GM21619 (cell line): ENCODE measurements at regions not wholly inside any gene's neighbourhood (a gene's known extent, or its start where the extent isn't known, plus 50 kb on each side); places are given as distances from the start of the nearest gene placed in this dataset.

ENCODE experiments used
- ATAC-seq: cut with Tn5 transposase; IDR thresholded peaks from one replicate; pipeline ENCODE4 v1.9.1; 2021; ENCODE audit not compliant: unreplicated experiment

DNA sequence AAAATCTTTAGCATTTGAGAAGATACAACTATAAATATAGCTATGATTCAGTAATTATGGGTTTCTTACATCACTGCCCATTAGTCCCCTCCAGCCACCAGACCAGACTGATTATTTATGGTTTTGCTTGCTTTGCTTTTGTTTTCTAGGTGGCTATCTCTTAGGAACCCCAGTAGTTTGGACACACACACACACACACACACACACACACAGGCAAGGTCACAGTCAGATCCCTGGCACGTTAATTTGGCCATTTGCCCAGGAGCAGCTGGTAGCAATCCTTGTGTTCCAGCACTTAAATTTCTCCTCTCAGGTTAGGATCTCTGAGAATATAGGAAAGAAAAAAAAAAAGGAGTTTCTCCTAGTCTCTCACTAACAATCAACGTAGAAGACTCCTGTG is 90.2 kb upstream of the RESF1 start:
- no peak for ATAC-seq

DNA sequence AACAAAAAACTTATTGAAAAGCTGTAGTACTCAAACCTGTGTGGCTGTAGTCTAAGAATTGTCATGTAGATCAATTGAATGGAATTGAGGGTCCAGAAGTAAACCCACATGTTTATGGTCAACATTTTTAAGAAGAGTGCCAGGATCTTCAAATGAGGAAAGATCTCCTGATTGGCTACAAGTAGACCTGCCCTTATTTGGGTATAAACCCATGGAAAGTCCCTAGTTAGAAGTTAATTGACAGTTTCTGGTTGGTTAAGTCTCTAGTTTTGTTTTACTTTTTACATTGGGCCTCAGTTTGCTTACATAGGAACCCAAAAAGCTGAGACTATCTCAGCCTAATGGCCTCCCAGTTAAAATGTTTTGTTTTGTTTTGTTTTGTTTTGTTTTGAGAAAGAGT is 91.9 kb upstream of the RESF1 start:
- ATAC-seq = no peak

DNA sequence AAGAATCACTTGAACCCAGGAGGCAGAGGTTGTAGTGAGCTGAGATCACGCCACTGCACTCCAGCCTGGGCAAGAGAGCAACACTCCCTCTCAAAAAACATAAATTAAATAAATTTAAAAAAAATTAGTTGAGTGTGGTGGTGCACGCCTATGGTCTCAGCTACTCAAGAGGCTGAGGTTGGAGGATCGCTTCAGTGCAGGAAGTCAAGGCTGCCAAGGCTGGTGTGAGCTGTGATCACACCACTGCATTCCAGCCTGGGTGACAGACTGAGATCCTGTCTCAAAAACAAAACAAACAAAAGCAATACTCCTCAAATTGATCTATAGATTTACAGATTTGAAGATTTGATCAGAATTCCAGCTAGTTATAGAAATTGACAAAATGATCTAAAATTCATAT is 92.7 kb upstream of the RESF1 start:
- ATAC-seq = no peak

- ATAC-seq = no peak
These were observed 94.2 kb upstream of the RESF1 start for GRCh38 chr12:31865023-31865422.

DNA sequence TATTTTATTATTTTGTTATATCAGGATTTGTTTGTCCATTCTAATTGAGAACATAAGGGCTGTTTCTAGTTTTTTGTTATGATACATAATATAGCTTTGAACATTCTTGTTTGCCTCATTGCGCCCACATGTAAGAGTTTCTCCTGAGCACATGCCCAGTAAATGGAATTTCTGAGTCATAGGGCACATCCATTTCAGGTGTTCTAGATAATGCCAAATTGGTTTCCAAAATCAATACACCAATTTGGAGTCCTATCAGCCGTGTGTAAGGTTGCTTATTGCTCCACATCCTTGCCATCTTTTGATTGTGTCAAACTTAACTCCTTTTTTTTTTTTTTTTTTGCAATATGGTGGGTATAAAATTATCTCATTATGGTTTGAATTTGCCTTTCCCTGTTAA is 97.9 kb upstream of the RESF1 start:
- ATAC-seq = no peak

DNA sequence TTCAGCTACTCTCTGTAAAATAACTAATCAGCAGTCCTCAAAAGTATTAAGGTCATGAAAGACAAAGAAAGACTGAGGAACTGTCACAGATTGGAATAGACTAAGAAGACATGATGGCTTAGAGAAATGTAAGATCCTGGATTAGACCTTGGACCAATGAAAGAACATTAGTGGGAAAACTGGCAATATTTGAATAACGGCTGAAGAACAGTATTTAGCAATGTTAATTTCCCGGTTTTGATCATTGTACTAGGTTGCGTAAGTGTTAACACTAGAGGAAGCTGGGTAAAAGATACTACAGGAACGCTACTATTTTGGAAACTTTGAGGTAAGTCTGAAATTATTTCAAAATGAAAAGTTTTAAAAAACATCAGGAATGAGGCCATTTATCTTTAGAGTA is 98.8 kb upstream of the RESF1 start:
- no peak for ATAC-seq

- ATAC-seq = no peak
These were observed 99.8 kb upstream of the RESF1 start for GRCh38 chr12:31859232-31859977.

DNA sequence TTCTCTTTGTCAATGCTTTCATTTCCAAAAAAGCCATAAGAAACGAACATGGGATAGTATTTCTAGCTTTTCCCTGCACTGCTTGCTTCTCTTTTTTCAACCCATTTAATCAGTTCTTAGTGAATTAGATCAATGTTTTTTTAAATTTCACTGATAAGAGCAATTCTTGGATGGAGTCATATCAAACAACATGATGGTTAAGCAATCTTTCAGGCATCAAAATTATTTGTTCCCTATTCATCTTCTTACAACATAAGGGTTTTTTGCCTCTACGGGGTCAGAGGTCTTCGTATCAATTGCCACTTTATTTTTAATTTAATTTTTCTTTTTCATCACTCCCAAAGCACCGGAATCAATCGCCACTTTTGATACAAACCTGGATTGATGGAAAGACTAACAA is 103.8 kb upstream of the RESF1 start:
- no peak for ATAC-seq

GRCh38 chr12:31853977-31854376 is 105.2 kb upstream of the RESF1 start:
- ATAC-seq = no peak

DNA sequence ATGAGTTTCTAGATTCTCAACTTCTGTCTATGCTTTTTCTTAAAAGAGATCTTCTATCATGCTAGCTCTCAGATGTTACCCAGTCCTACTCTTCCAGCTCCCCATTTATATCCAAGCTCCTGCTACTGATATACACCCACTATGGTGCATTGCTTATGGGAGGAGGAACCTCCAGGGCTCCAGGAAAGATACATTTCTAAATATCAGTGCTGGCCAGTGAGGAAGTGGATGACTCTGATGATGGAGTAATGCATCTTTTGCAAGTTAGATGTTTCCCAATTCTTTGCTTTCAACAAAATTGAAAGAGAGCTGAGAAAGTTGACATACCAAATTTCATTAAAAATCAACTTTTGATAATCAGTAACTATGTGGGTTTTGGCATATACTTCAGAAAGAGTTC is 105.7 kb upstream of the RESF1 start:
- ATAC-seq = no peak

GRCh38 chr12:31850268-31850667 is 108.9 kb upstream of the RESF1 start:
- ATAC-seq = no peak

DNA sequence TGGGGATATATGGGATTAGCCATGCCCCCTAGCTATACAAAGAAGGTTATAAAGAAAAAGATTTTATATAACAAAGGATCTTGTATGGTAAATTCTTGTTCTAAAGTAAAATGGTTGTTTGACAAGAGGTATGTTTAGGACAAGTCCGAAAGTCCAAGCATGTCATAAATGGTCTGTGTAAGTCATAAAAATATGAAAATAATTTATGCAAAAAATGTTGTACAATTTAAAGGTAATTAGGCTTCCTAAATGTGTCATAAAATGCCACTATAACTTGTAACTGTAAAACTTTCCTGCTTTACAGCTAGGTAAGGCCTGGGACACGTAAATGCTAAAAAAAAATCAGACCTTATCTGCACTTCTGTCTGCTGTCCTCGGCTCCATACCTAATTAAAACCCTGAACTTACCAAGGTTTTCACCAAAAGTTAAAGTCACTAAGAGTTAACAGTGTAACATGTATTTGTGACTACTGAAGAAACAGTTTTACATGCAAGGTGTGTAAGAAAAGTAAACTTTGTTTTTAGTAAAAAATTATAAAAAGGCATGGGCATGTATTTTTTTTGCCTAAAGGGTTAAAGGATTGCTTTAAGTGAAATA is 110.0 kb upstream of the RESF1 start:
- ATAC-seq = no peak

DNA sequence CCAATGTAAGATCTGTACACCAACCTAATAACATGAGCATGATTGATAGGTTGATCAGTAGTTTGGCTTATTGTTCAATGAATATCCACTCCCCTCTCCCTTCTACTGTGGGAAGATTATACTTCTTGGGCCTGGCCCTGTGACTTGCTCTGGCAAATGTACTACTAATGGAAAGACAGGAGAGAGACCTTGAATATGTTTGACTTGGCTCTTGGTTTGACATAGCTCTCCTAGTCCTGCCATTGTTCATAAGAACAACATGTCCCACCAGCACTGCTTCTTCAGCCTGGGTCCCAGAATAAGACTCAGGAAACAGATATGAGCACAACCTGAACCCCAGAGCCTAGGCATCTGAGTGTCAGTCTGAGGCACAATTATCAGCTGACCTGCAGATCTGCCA is 112.8 kb upstream of the RESF1 start:
- ATAC-seq = no peak

DNA sequence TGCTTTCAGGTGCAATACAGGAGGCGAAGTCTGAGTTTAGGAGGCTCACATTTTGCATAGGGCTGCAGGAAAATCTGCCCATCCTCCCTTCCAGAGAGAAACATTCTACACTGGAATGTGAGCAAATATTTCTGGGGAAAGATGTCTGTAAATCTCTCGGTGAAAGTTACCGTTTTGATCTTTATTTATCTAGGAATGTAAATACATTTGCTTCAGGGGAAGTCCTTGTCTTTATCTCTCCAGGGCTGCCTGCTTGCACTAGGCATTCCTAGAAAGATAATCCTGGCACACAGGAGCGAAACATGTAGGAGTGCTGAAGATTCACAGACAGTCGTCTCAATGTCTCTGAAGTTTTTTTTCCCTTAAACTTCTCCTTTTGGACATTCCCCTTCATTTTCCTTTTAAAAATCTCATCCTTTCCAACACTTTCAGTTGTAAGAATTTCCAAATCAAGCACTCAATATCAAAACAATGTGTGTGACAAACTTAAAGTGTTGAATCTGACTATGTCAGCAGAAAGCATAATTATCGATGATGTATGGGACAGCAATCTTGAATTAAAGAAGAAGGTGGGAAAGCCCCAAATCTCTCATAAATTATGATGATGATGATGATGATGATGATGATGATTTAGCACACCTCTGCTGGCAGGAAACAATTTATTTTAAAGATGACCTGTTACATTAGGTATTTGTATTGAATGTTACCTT is 113.4 kb upstream of the RESF1 start:
- no peak for ATAC-seq

DNA sequence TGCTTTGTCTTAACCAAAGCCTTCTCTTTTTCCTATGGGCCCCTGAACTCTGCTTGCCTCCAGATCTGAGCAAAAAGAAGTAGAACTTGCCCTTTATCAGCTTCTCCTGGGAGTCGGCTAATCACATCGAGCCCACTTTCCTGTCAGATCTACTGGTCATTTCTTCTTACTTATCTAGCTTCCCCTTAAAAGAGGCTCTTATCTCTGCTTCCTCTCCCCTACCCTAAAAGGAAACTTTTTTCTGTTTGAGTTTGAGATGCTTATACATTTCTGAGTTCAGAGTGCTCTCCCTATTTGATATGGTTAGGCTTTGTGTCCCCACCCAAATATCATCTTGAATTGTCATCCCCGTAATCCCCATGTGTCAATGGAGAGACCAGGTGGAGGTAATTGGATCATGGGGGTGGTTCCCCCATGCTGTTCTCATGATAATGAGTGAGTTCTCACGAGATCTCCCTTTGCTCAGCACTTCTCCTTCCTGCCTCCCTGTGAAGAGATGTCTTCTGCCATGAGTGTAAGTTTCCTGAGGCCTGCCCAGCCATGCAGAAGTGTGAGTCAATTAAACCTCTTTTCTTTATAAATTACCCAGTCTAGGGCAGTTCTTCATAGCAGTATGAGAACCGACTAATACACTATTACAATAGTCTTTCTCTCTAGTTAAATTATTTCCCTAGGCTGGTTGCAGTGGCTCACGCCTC is 114.7 kb upstream of the AMN1 start:
- ATAC-seq = no peak

GRCh38 chr12:31837913-31838312 is 109.1 kb upstream of the AMN1 start:
- ATAC-seq = no peak

- no peak for ATAC-seq
These were observed 106.6 kb upstream of the AMN1 start for GRCh38 chr12:31835276-31835882.

GRCh38 chr12:31834150-31834549 is 105.3 kb upstream of the AMN1 start:
- no peak for ATAC-seq

GRCh38 chr12:31832740-31833729 is 104.2 kb upstream of the AMN1 start:
- peak; percentile 81 for ATAC-seq

- no peak for ATAC-seq
These were observed 99.2 kb upstream of the AMN1 start for GRCh38 chr12:31828071-31828470.
